H1 (cell line): ENCODE measurements at regions not wholly inside any gene's neighbourhood (a gene's known extent, or its start where the extent isn't known, plus 50 kb on each side); places are given as distances from the start of the nearest gene placed in this dataset.
"Not testable (repeated sequence)": the region's sequence is repeated elsewhere in the genome, so short reads cannot be mapped to it uniquely, and the experiment has no call there.

Experiments used
- CTCF ChIA-PET: fragments of 300-600 bp; sonication (Branson Sonifier 250); formaldehyde crosslinking; loops from one replicate; lab custom pipeline; 2021; ENCODE audit not compliant: partially characterized antibody; lab: Charles Lee
- POLR2A ChIA-PET: fragments of 300-600 bp; sonication (Branson Sonifier 250); formaldehyde crosslinking; loops from one replicate; lab custom pipeline; 2021; ENCODE audit warnings: inconsistent platforms; ENCODE audit not compliant: partially characterized antibody; lab: Charles Lee
- DNase-seq, 2 experiments: peaks; one replicate each; pipeline versions ENCODE4 v3.0.0 to v3.0.0-alpha.2; 2010 to 2022; ENCODE audit warnings: low spot score in 2 of 2, low read depth in 1 of 2, mixed read lengths in 1 of 2
- FAIRE-seq: peaks from 2 replicates; lab custom pipeline; 2011; peaks lifted over from hg19 to GRCh38; lab: Jason Lieb, UNC
- H2AFZ ChIP-seq: 2 replicates; pipeline ENCODE4 v1.8.1; 2012; ENCODE audit warnings: low read length, inconsistent platforms
- H2AK5ac ChIP-seq: 2 replicates; pipeline ENCODE4 v1.6.1; 2013; ENCODE audit warnings: low read depth, low read length
- H2BK120ac ChIP-seq: replicated peaks from 2 replicates; pipeline ENCODE3; 2013; ENCODE audit warnings: low read depth, low read length, inconsistent platforms
- H2BK12ac ChIP-seq: 2 replicates; pipeline ENCODE4 v1.6.1; 2013; ENCODE audit warnings: low read depth, low read length
- H2BK15ac ChIP-seq: 2 replicates; pipeline ENCODE4 v1.6.1; 2013; ENCODE audit warnings: low read length
- H2BK20ac ChIP-seq: 2 replicates; pipeline ENCODE4 v1.6.1; 2013; ENCODE audit warnings: low read length
- H2BK5ac ChIP-seq: 2 replicates; pipeline ENCODE4 v1.6.1; 2013; ENCODE audit warnings: low read depth, low read length
- H3K14ac ChIP-seq: 2 replicates; pipeline ENCODE4 v1.6.1; 2013; ENCODE audit warnings: inconsistent platforms; ENCODE audit not compliant: insufficient read length
- H3K18ac ChIP-seq: 2 replicates; pipeline ENCODE4 v1.6.1; 2013; ENCODE audit warnings: low read length; ENCODE audit errors: extremely low read depth
- H3K23ac ChIP-seq: 2 replicates; pipeline ENCODE4 v1.6.1; 2013; ENCODE audit warnings: inconsistent platforms; ENCODE audit not compliant: insufficient read length
- H3K23me2 ChIP-seq: 2 replicates; pipeline ENCODE4 v1.6.1; 2013; ENCODE audit warnings: low read depth, low read length
- H3K27ac ChIP-seq: 2 replicates; pipeline ENCODE4 v1.6.1; 2011; ENCODE audit warnings: low read depth, low read length, inconsistent platforms
- H3K27me3 ChIP-seq, 4 experiments: replicated peaks in 1 of 4; 1 replicate in 1 of 4; 2 replicates in 3 of 4; pipeline versions ENCODE4 v1.6.1 to v1.8.1; 2011 to 2013; ENCODE audit warnings: low read length in 3 of 4, mild to moderate bottlenecking in 3 of 4, inconsistent platforms in 2 of 4, mixed read lengths in 2 of 4, moderate library complexity in 1 of 4; ENCODE audit not compliant: control insufficient read depth in 3 of 4, insufficient read depth in 3 of 4; ENCODE audit errors: extremely low read depth in 1 of 4
- H3K36me3 ChIP-seq, 4 experiments: 2 replicates each; pipeline versions ENCODE4 v1.6.1 to v1.8.1; 2011 to 2013; ENCODE audit warnings: mild to moderate bottlenecking in 4 of 4, low read length in 3 of 4, moderate library complexity in 2 of 4, control low read depth in 1 of 4, inconsistent platforms in 1 of 4; ENCODE audit not compliant: insufficient read depth in 4 of 4, control insufficient read depth in 2 of 4
- H3K4ac ChIP-seq: replicated peaks from 2 replicates; pipeline ENCODE3; 2013; ENCODE audit warnings: low read length, low read depth, mixed read lengths, inconsistent platforms; ENCODE audit not compliant: insufficient read length
- H3K4me1 ChIP-seq, 4 experiments: replicated peaks in 1 of 4; 1 replicate in 1 of 4; 2 replicates in 3 of 4; pipeline versions ENCODE4 v1.6.1 to v1.8.1; 2011 to 2013; ENCODE audit warnings: low read length in 3 of 4, inconsistent platforms in 2 of 4, mixed read lengths in 1 of 4; ENCODE audit not compliant: insufficient read depth in 4 of 4, control insufficient read depth in 3 of 4
- H3K4me2 ChIP-seq, 2 experiments: 2 replicates each; pipeline versions ENCODE4 v1.6.1 to v1.8.1; 2011 to 2013; ENCODE audit warnings: low read depth in 2 of 2, low read length in 2 of 2, control low read depth in 1 of 2, inconsistent platforms in 1 of 2, mild to moderate bottlenecking in 1 of 2; ENCODE audit not compliant: insufficient read depth in 1 of 2
- H3K4me3 ChIP-seq, 4 experiments: fragments of 200-600, 300-600 bp in 1 of 4; sonication (generic), shearing (Covaris generic), sonication (Bioruptor Twin) in 1 of 4; 2 replicates each; pipeline versions ENCODE4 v1.5.1 to v1.8.1; 2011 to 2016; ENCODE audit warnings: low read length in 4 of 4, low read depth in 3 of 4, control low read depth in 2 of 4, inconsistent platforms in 2 of 4, mild to moderate bottlenecking in 2 of 4, mixed read lengths in 1 of 4, moderate library complexity in 1 of 4; ENCODE audit not compliant: insufficient read depth in 2 of 4; ENCODE audit errors: extremely low read depth in 1 of 4
- H3K56ac ChIP-seq: replicated peaks from 2 replicates; pipeline ENCODE3; 2013; ENCODE audit warnings: low read depth, mild to moderate bottlenecking, mixed read lengths, low read length, inconsistent platforms; ENCODE audit not compliant: insufficient read length
- H3K79me1 ChIP-seq: 2 replicates; pipeline ENCODE4 v1.6.1; 2013; ENCODE audit warnings: low read depth, low read length, control low read depth
- H3K79me2 ChIP-seq, 2 experiments: 2 replicates each; pipeline versions ENCODE4 v1.6.1 to v1.8.1; 2012 to 2013; ENCODE audit warnings: low read length in 2 of 2, mild to moderate bottlenecking in 2 of 2, inconsistent platforms in 1 of 2; ENCODE audit not compliant: insufficient read depth in 2 of 2, control insufficient read depth in 1 of 2
- H3K9ac ChIP-seq, 4 experiments: replicated peaks in 1 of 4; 1 replicate in 1 of 4; 2 replicates in 3 of 4; pipeline versions ENCODE4 v1.6.1 to v1.8.1; 2011 to 2013; ENCODE audit warnings: low read depth in 3 of 4, low read length in 3 of 4, control low read depth in 2 of 4, mild to moderate bottlenecking in 2 of 4, moderate library complexity in 2 of 4, inconsistent platforms in 1 of 4; ENCODE audit errors: extremely low read depth in 1 of 4
- H3K9me3 ChIP-seq, 2 experiments: 2 replicates each; pipeline versions ENCODE4 v1.6.1 to v1.8.1; 2012 to 2013; ENCODE audit warnings: mild to moderate bottlenecking in 2 of 2, moderate library complexity in 2 of 2, control low read depth in 1 of 2, inconsistent platforms in 1 of 2, low read depth in 1 of 2, low read length in 1 of 2, mixed read lengths in 1 of 2; ENCODE audit not compliant: insufficient read depth in 2 of 2
- H4K20me1 ChIP-seq, 2 experiments: replicated peaks in 1 of 2; 2 replicates each; pipeline versions ENCODE3 to v1.8.1; 2011 to 2013; ENCODE audit warnings: inconsistent platforms in 2 of 2, low read length in 2 of 2, mild to moderate bottlenecking in 1 of 2; ENCODE audit not compliant: insufficient read depth in 2 of 2, control insufficient read depth in 1 of 2
- H4K5ac ChIP-seq: 2 replicates; pipeline ENCODE4 v1.6.1; 2013; ENCODE audit warnings: low read length, low read depth, mixed read lengths, inconsistent platforms; ENCODE audit not compliant: insufficient read length
- H4K8ac ChIP-seq: 2 replicates; pipeline ENCODE4 v1.8.0; 2013; ENCODE audit warnings: mild to moderate bottlenecking, moderate library complexity, low read length, inconsistent platforms; ENCODE audit not compliant: insufficient read depth; ENCODE audit errors: extremely low read depth
- H4K91ac ChIP-seq: replicated peaks from 2 replicates; pipeline ENCODE3; 2013; ENCODE audit warnings: low read length, mixed read lengths, inconsistent platforms; ENCODE audit not compliant: insufficient read length
- WGBS, 2 experiments: shearing (Covaris generic) in 1 of 2; methylation state at CpG; one replicate each; pipeline versions ENCODE4 v1.1.6 to v1.1.7; 2013 to 2015; ENCODE audit warnings: low lambda C conversion rate in 2 of 2, mixed read lengths in 2 of 2, inconsistent platforms in 1 of 2, low coverage in 1 of 2, missing lambda C conversion rate in 1 of 2; ENCODE audit not compliant: insufficient replicate concordance in 2 of 2, insufficient coverage in 1 of 2, insufficient read length in 1 of 2; ENCODE audit errors: extremely low coverage in 1 of 2, missing lambda C conversion rate in 1 of 2; 5-methylcytosine and 5-hydroxymethylcytosine counted together

- H4K20me1 ChIP-seq, H2AFZ ChIP-seq, H3K27me3 ChIP-seq, FAIRE-seq, H4K8ac ChIP-seq, H3K79me1 ChIP-seq, H3K27ac ChIP-seq, H3K4me1 ChIP-seq, H2AK5ac ChIP-seq, H3K9ac ChIP-seq, H2BK12ac ChIP-seq, DNase-seq, H2BK5ac ChIP-seq, H3K18ac ChIP-seq, H2BK15ac ChIP-seq, H3K23ac ChIP-seq, H3K4ac ChIP-seq, H3K14ac ChIP-seq, H4K91ac ChIP-seq, H3K79me2 ChIP-seq, H3K4me2 ChIP-seq, H3K23me2 ChIP-seq, H3K36me3 ChIP-seq, H3K4me3 ChIP-seq, H4K5ac ChIP-seq, POLR2A ChIA-PET, H2BK120ac ChIP-seq, H2BK20ac ChIP-seq, H3K56ac ChIP-seq: not testable (repeated sequence)
- CTCF ChIA-PET: interaction anchor here (1.2 kb wide), 1 partner anchor 10 kb away, joined by 3 read pairs; no protein-coding TSS in a partner anchor
- 61% methylated on average over 4 of the region's 4 CpGs; no CpG with 5 or more reads in 1 of the 2 experiments for WGBS, 2 experiments
- peaks cover 43 to 44% of the 10 kb centered on the region in 2 experiments for H3K9me3 ChIP-seq
These were observed 102.8 kb upstream of the SRD5A2 start for GRCh38 chr2:31683506-31683905.
